ENCODE measurements at regions not wholly inside any gene's neighbourhood (a gene's known extent, or its start where the extent isn't known, plus 50 kb on each side); places are given as distances from the start of the nearest gene placed in this dataset.

- TF ChIP-seq, protein P1, sequence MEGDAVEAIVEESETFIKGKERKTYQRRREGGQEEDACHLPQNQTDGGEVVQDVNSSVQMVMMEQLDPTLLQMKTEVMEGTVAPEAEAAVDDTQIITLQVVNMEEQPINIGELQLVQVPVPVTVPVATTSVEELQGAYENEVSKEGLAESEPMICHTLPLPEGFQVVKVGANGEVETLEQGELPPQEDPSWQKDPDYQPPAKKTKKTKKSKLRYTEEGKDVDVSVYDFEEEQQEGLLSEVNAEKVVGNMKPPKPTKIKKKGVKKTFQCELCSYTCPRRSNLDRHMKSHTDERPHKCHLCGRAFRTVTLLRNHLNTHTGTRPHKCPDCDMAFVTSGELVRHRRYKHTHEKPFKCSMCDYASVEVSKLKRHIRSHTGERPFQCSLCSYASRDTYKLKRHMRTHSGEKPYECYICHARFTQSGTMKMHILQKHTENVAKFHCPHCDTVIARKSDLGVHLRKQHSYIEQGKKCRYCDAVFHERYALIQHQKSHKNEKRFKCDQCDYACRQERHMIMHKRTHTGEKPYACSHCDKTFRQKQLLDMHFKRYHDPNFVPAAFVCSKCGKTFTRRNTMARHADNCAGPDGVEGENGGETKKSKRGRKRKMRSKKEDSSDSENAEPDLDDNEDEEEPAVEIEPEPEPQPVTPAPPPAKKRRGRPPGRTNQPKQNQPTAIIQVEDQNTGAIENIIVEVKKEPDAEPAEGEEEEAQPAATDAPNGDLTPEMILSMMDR (IDR thresholded peaks at IDR 0.05) = no peak
- no peak for TF ChIP-seq POLR2A (IDR thresholded peaks at IDR 0.05)
Observed at GRCh38 chr3:141681390-141681780, 56.7 kb upstream of the RNF7 start.

Measured in testis (tissue), 2 donors.